ENCODE measurements at regions not wholly inside any gene's neighbourhood (a gene's known extent, or its start where the extent isn't known, plus 50 kb on each side); places are given as distances from the start of the nearest gene placed in this dataset.
"Not testable (repeated sequence)": the region's sequence is repeated elsewhere in the genome, so short reads cannot be mapped to it uniquely, and the experiment has no call there.

- DNase-seq, result not testable (repeated sequence)
These were observed 144.6 kb upstream of the DUSP22 start for GRCh38 chr6:147651-148050.

GRCh38 chr6:148051-148984, 144.0 kb upstream of the DUSP22 start:
- peak; percentile 54 for DNase-seq

- DNase-seq, result not testable (repeated sequence)
These were observed 142.1 kb upstream of the DUSP22 start for GRCh38 chr6:150147-150546.

- DNase-seq, result not testable (repeated sequence)
These were observed 139.9 kb upstream of the DUSP22 start for GRCh38 chr6:152436-152835.

- DNase-seq, result not testable (repeated sequence)
These were observed 139.3 kb upstream of the DUSP22 start for GRCh38 chr6:153026-153425.

- DNase-seq, result not testable (repeated sequence)
These were observed 138.4 kb upstream of the DUSP22 start for GRCh38 chr6:153867-154266.

GRCh38 chr6:154321-155092, 137.8 kb upstream of the DUSP22 start:
- not testable (repeated sequence) for DNase-seq

GRCh38 chr6:156010-156409, 136.3 kb upstream of the DUSP22 start:
- no peak for DNase-seq

- DNase-seq, result not testable (repeated sequence)
These were observed 135.7 kb upstream of the DUSP22 start for GRCh38 chr6:156441-157140.

GRCh38 chr6:157176-157575, 135.1 kb upstream of the DUSP22 start:
- peak; percentile 12 for DNase-seq

GRCh38 chr6:161657-162056, 130.6 kb upstream of the DUSP22 start:
- not testable (repeated sequence) for DNase-seq

GRCh38 chr6:164720-165119, 127.6 kb upstream of the DUSP22 start:
- no peak for DNase-seq

GRCh38 chr6:165263-165662, 127.0 kb upstream of the DUSP22 start:
- DNase-seq, result no peak

GRCh38 chr6:165906-166305, 126.4 kb upstream of the DUSP22 start:
- no peak for DNase-seq

GRCh38 chr6:168865-169455, 123.3 kb upstream of the DUSP22 start:
- DNase-seq, result peak; percentile 49

GRCh38 chr6:174036-174435, 118.3 kb upstream of the DUSP22 start:
- DNase-seq, result no peak

GRCh38 chr6:175680-176079, 116.6 kb upstream of the DUSP22 start:
- no peak for DNase-seq

- DNase-seq, result no peak
These were observed 115.5 kb upstream of the DUSP22 start for GRCh38 chr6:176766-177165.

- DNase-seq, result no peak
These were observed 114.2 kb upstream of the DUSP22 start for GRCh38 chr6:178119-178518.

- not testable (repeated sequence) for DNase-seq
These were observed 113.4 kb upstream of the DUSP22 start for GRCh38 chr6:178929-179328.

- no peak for DNase-seq
These were observed 112.8 kb upstream of the DUSP22 start for GRCh38 chr6:179340-179950.

GRCh38 chr6:180091-180694, 112.1 kb upstream of the DUSP22 start:
- not testable (repeated sequence) for DNase-seq
